ENCODE measurements at regions not wholly inside any gene's neighbourhood (a gene's known extent, or its start where the extent isn't known, plus 50 kb on each side); places are given as distances from the start of the nearest gene placed in this dataset.
A peak's percentile ranks its signal among the peaks of the same experiment; 100 is the strongest.

- TF ChIP-seq CTCF (IDR thresholded peaks at IDR 0.05; ENCODE audit: extremely low read depth, missing control alignments): no peak
- no peak for DNase-seq (ENCODE audit: low spot score)
Measured at GRCh38 chr6:152874267-152874666, 108.6 kb downstream of the FBXO5 start.

GRCh38 chr6:152874846-152875568, 107.8 kb downstream of the FBXO5 start:
- no peak for TF ChIP-seq CTCF (IDR thresholded peaks at IDR 0.05; ENCODE audit: extremely low read depth, missing control alignments)
- no peak for DNase-seq (ENCODE audit: low spot score)

- no peak for TF ChIP-seq CTCF (IDR thresholded peaks at IDR 0.05; ENCODE audit: extremely low read depth, missing control alignments)
- no peak for DNase-seq (ENCODE audit: low spot score)
Measured at GRCh38 chr6:152879681-152880080, 103.2 kb downstream of the FBXO5 start.

- DNase-seq (ENCODE audit: low spot score): no peak
- no peak for TF ChIP-seq CTCF (IDR thresholded peaks at IDR 0.05; ENCODE audit: extremely low read depth, missing control alignments)
Measured at GRCh38 chr6:152893187-152893586, 89.7 kb downstream of the FBXO5 start.

GRCh38 chr6:152896923-152897322, 85.9 kb downstream of the FBXO5 start:
- no peak for DNase-seq (ENCODE audit: low spot score)
- no peak for TF ChIP-seq CTCF (IDR thresholded peaks at IDR 0.05; ENCODE audit: extremely low read depth, missing control alignments)

GRCh38 chr6:152897807-152898399, 84.9 kb downstream of the FBXO5 start:
- peak; percentile 88 for TF ChIP-seq CTCF (IDR thresholded peaks at IDR 0.05; ENCODE audit: extremely low read depth, missing control alignments)
- DNase-seq (ENCODE audit: low spot score): peak; percentile 66

GRCh38 chr6:152904678-152905077, 78.2 kb downstream of the FBXO5 start:
- TF ChIP-seq CTCF (IDR thresholded peaks at IDR 0.05; ENCODE audit: extremely low read depth, missing control alignments): no peak
- DNase-seq (ENCODE audit: low spot score): no peak

Measured in GM20000 (cell line).